Endodermal cell (in vitro differentiated cells): ENCODE measurements at regions not wholly inside any gene's neighbourhood (a gene's known extent, or its start where the extent isn't known, plus 50 kb on each side); places are given as distances from the start of the nearest gene placed in this dataset.

Experiments
- DNase-seq: peaks from one replicate; pipeline ENCODE4 v3.0.0-alpha.2; 2017
- H3K27ac ChIP-seq: 2 replicates; pipeline ENCODE4 v1.5.1; 2013; ENCODE audit warnings: mild to moderate bottlenecking, low read depth, low read length, moderate library complexity
- H3K27me3 ChIP-seq: 2 replicates; pipeline ENCODE4 v1.6.1; 2013; ENCODE audit warnings: mild to moderate bottlenecking, low read length, moderate library complexity; ENCODE audit not compliant: insufficient read depth, control insufficient read depth, poor library complexity, severe bottlenecking
- H3K36me3 ChIP-seq: 2 replicates; pipeline ENCODE4 v1.7.0; 2013; ENCODE audit warnings: mild to moderate bottlenecking, low read length, moderate library complexity; ENCODE audit not compliant: control insufficient read depth, insufficient read depth
- H3K4me1 ChIP-seq: one replicate; pipeline ENCODE4 v1.7.0; 2013; ENCODE audit warnings: low read length; ENCODE audit not compliant: control insufficient read depth, insufficient read depth
- H3K4me3 ChIP-seq: 2 replicates; pipeline ENCODE4 v1.5.1; 2013; ENCODE audit warnings: mild to moderate bottlenecking, low read length, moderate library complexity
- H3K9ac ChIP-seq: 2 replicates; pipeline ENCODE4 v1.6.1; 2013; ENCODE audit warnings: mild to moderate bottlenecking, low read length, moderate library complexity; ENCODE audit not compliant: poor library complexity, severe bottlenecking; ENCODE audit errors: extremely low read depth
- H3K9me3 ChIP-seq: 2 replicates; pipeline ENCODE4 v1.6.1; 2013; ENCODE audit warnings: mild to moderate bottlenecking, low read length, moderate library complexity; ENCODE audit not compliant: control insufficient read depth
- H3K27ac Mint-ChIP-seq: 2 replicates; pipeline ENCODE4 v1.8.0; 2020; ENCODE audit warnings: mixed read lengths
- H3K27me3 Mint-ChIP-seq: 2 replicates; pipeline ENCODE4 v1.8.0; 2021; ENCODE audit warnings: mild to moderate bottlenecking, mixed read lengths; ENCODE audit not compliant: insufficient read depth
- H3K36me3 Mint-ChIP-seq: 2 replicates; pipeline ENCODE4 v1.8.0; 2020; ENCODE audit warnings: low read depth, mixed read lengths
- H3K4me1 Mint-ChIP-seq: 2 replicates; pipeline ENCODE4 v1.8.0; 2020; ENCODE audit warnings: mixed read lengths
- H3K4me3 Mint-ChIP-seq: 2 replicates; pipeline ENCODE4 v1.8.0; 2020; ENCODE audit warnings: mild to moderate bottlenecking, moderate library complexity, mixed read lengths
- H3K9me3 Mint-ChIP-seq: 2 replicates; pipeline ENCODE4 v1.8.0; 2020; ENCODE audit warnings: mild to moderate bottlenecking, mixed read lengths
- CTCF ChIP-seq: fragments of 200-600 bp; sonication (generic); conservative IDR thresholded peaks from 2 replicates; pipeline ENCODE4 v1.5.0; 2021; ENCODE audit warnings: antibody characterized with exemption, mild to moderate bottlenecking
- WGBS, 2 experiments: methylation state at CpG; one replicate each; pipeline versions ENCODE4 v1.1.5 to v1.1.7; 2013; ENCODE audit warnings: missing lambda C conversion rate in 2 of 2, mixed read lengths in 1 of 2; ENCODE audit not compliant: insufficient coverage in 1 of 2, insufficient read length in 1 of 2; 5-methylcytosine and 5-hydroxymethylcytosine counted together

- 94 to 95% methylated on average over 2 to 4 of the region's 4 CpGs for WGBS, 2 experiments
- H3K27ac Mint-ChIP-seq, result no peak overlapping the region
These were observed 57.3 kb downstream of the PLXNA1 start for GRCh38 chr3:127040216-127040615.

GRCh38 chr3:127041264-127041820 is 58.4 kb downstream of the PLXNA1 start:
- H3K27me3 Mint-ChIP-seq, result no peaks in the 10 kb centered on the region
- WGBS, 2 experiments, result 92 to 93% methylated on average over 6 to 13 of the region's 13 CpGs
- H3K9me3 Mint-ChIP-seq, result peaks cover 4% of the 10 kb centered on the region
- Histone ChIP-seq H3K9ac (no peak overlapping the region), H3K27ac (no peak overlapping the region), H3K4me3 (no peak overlapping the region), H3K36me3 (no peaks in the 10 kb centered on the region), H3K9me3 (no peaks in the 10 kb centered on the region), H3K27me3 (no peaks in the 10 kb centered on the region), H3K4me1 (peaks cover 7% of the 10 kb centered on the region)
- no peak for DNase-seq
- TF ChIP-seq CTCF, result no peak
- H3K4me3 Mint-ChIP-seq, result no peak overlapping the region
- no peaks in the 10 kb centered on the region for H3K36me3 Mint-ChIP-seq
- peaks cover 18% of the 10 kb centered on the region for H3K4me1 Mint-ChIP-seq
- H3K27ac Mint-ChIP-seq, result no peak overlapping the region

More at GRCh38 chr3:127040216-127040615, 57.3 kb downstream of the PLXNA1 start:
- H3K27me3 Mint-ChIP-seq, result no peaks in the 10 kb centered on the region
- no peak overlapping the region for H3K4me3 Mint-ChIP-seq
- Histone ChIP-seq H3K27ac (no peak overlapping the region), H3K4me3 (no peak overlapping the region), H3K27me3 (no peaks in the 10 kb centered on the region), H3K9me3 (no peaks in the 10 kb centered on the region), H3K4me1 (peaks cover 7% of the 10 kb centered on the region), H3K36me3 (no peaks in the 10 kb centered on the region), H3K9ac (no peak overlapping the region)
- H3K9me3 Mint-ChIP-seq, result peaks cover 1% of the 10 kb centered on the region
- no peaks in the 10 kb centered on the region for H3K36me3 Mint-ChIP-seq
- no peak for TF ChIP-seq CTCF
- no peak for DNase-seq
- peaks cover 18% of the 10 kb centered on the region for H3K4me1 Mint-ChIP-seq

GRCh38 chr3:127041933-127042332 is 59.0 kb downstream of the PLXNA1 start:
- Histone ChIP-seq H3K9me3 (no peaks in the 10 kb centered on the region), H3K36me3 (no peaks in the 10 kb centered on the region), H3K4me1 (peaks cover 7% of the 10 kb centered on the region), H3K9ac (no peak overlapping the region), H3K4me3 (no peak overlapping the region), H3K27ac (no peak overlapping the region), H3K27me3 (no peaks in the 10 kb centered on the region)
- Mint-ChIP-seq H3K9me3 (peaks cover 4% of the 10 kb centered on the region), H3K4me1 (peaks cover 18% of the 10 kb centered on the region), H3K4me3 (no peak overlapping the region), H3K27me3 (no peaks in the 10 kb centered on the region), H3K36me3 (no peaks in the 10 kb centered on the region), H3K27ac (no peak overlapping the region)
- no peak for TF ChIP-seq CTCF
- WGBS, 2 experiments, result 95 to 96% methylated on average over 7 to 8 of the region's 8 CpGs
- no peak for DNase-seq
